Peyer's patch (tissue), 4 donors: ENCODE measurements at regions not wholly inside any gene's neighbourhood (a gene's known extent, or its start where the extent isn't known, plus 50 kb on each side); places are given as distances from the start of the nearest gene placed in this dataset.

Experiments
- POLR2A ChIP-seq, 2 donors: fragments of 450-650 bp; IDR thresholded peaks; one replicate each; pipeline ENCODE4 v1.5.1; 2017; ENCODE audit warnings: antibody characterized with exemption in 2 of 2, mild to moderate bottlenecking in 2 of 2, moderate library complexity in 2 of 2
- TF ChIP-seq, protein P1 (sequence below), 6 experiments: fragments of 450-650 bp in 4 of 6; fragments of 200-600 bp in 2 of 6; sonication (generic) in 1 of 6; IDR thresholded peaks; one replicate each; pipeline ENCODE4 v1.5.1; 2017 to 2019; ENCODE audit warnings: antibody characterized with exemption in 6 of 6, mild to moderate bottlenecking in 3 of 6, moderate library complexity in 1 of 6

DNA sequence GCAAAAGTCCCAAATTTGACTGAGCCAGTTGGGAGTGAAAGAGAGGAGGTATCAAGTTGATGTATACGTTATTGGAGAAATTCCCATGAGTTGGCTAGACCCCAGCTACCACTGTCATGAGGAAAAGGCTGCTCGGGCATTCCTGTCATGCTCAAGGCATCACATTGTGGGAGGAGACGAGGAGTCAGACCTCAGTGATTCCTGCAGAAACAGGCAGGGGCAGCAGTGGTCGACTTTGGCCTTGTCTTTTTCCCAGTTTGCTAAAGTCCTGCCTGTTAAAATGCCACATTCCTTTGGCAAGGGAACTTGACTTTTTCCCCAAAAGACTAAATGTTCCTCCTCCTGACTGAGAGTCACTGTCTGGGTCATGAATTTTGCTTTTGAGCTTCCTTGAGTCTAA, 295.5 kb upstream of the HS3ST5 start:
- TF ChIP-seq, protein P1, sequence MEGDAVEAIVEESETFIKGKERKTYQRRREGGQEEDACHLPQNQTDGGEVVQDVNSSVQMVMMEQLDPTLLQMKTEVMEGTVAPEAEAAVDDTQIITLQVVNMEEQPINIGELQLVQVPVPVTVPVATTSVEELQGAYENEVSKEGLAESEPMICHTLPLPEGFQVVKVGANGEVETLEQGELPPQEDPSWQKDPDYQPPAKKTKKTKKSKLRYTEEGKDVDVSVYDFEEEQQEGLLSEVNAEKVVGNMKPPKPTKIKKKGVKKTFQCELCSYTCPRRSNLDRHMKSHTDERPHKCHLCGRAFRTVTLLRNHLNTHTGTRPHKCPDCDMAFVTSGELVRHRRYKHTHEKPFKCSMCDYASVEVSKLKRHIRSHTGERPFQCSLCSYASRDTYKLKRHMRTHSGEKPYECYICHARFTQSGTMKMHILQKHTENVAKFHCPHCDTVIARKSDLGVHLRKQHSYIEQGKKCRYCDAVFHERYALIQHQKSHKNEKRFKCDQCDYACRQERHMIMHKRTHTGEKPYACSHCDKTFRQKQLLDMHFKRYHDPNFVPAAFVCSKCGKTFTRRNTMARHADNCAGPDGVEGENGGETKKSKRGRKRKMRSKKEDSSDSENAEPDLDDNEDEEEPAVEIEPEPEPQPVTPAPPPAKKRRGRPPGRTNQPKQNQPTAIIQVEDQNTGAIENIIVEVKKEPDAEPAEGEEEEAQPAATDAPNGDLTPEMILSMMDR (IDR thresholded peaks at IDR 0.05), result no peak
- no peak for TF ChIP-seq POLR2A (IDR thresholded peaks at IDR 0.05)
